22Rv1 (cell line): ENCODE measurements at regions not wholly inside any gene's neighbourhood (a gene's known extent, or its start where the extent isn't known, plus 50 kb on each side); places are given as distances from the start of the nearest gene placed in this dataset.

Experiments used
- H3K27ac ChIP-seq: fragments of 450-650 bp; 2 replicates; pipeline ENCODE4 v1.5.1; 2017
- CTCF ChIP-seq: fragments of 450-650 bp; IDR thresholded peaks from 2 replicates; pipeline ENCODE4 v1.5.1; 2017; ENCODE audit warnings: mild to moderate bottlenecking
- ZFX ChIP-seq: fragments of 450-650 bp; IDR thresholded peaks from 2 replicates; pipeline ENCODE4 v1.6.1; 2017; ENCODE audit warnings: antibody characterized with exemption, borderline replicate concordance

DNA sequence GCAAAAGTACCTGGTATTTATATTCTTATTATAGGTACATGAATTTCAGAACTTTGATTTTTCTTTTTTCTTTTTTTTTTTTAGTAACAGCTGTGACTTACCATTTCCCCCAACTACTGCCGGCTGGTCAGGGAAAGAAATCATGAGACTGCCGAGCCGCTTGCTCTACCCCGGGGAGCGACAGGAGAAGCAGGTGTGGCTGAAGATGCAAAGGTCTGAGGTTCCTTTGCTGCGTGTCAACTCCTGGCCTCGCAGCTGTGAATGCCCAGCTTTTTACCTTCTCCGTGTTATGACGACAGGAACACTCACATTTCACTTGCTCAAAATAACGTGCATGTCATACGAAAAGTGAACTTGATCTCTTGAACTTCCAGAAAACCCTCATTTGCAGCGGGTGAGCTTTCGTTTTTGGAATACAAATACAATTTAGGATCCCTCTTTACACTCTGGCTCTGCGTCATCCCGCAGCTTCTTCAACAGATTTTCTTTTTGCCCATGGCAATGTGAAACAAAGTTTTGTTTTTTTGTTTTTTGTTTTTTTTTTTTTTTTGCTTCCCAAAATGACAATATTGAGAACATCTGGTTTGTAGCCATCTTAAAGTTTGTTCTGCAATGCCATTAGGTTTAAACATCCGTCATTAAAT is 117.9 kb downstream of the EFNB2 start:
- no peak overlapping the region for H3K27ac ChIP-seq
- TF ChIP-seq CTCF, result no peak
- no peak for TF ChIP-seq ZFX

DNA sequence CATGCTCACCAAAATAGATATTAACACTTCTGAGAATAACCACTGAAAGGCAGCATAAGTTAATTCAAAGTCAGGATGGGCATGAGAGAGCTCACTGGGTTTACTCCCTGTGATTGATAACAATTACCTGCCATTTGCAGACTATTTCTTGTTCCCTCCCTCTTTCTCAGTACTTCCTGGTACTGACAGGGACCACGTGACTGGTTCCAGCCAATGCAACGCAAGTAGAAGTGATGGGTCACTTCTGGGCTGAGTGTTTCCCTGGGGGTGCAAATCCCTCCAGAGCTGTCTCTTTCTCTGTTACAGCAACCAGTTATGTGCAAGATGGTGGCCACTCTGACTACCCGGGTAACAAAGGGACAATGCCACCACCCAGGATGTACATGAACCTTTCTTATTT is 118.8 kb downstream of the EFNB2 start:
- H3K27ac ChIP-seq, result no peak overlapping the region
- TF ChIP-seq ZFX (no peak), CTCF (no peak)

DNA sequence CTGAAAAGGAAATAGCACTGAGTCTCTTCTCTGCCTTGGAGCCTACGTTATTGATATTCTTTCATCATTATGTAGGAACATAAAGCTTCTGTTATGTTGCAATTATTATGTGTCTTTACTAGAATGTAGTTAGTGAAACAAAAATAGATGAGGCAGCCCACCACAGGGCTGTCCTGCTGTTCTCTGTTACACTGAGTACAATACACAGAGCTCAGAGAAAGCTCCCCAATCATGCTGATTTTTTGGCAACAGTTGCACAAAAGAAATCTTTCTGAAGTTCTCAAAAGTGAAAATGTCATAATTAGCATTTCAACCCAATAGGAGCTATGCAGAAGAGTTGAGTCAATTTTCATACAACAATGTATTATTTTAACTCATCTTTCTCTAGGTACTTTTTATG is 119.5 kb downstream of the EFNB2 start:
- TF ChIP-seq CTCF (no peak), ZFX (no peak)
- H3K27ac ChIP-seq, result no peak overlapping the region

DNA sequence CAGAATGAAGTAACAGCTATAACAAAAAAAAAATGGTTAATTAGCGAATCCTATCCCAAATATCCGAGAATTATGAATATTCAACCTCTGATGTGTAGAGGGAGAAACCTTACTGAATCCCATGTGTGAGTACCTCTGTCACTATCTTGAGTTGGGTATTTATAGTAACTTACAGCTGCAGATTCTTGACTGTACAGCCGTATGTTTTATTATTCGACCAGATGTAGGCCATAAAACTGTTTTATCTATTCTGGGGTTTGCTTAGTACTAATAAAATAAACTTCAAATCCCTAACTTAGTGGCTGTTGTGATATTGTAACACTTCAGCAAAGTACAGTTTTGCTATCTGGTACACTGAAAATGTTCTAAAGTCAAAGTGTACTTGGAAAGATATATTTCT is 120.0 kb downstream of the EFNB2 start:
- no peak overlapping the region for H3K27ac ChIP-seq
- no peak for TF ChIP-seq ZFX
- no peak for TF ChIP-seq CTCF

GRCh38 chr13:106407338-106407737 is 128.1 kb downstream of the EFNB2 start:
- no peak overlapping the region for H3K27ac ChIP-seq
- TF ChIP-seq CTCF, result no peak
- TF ChIP-seq ZFX, result no peak

GRCh38 chr13:106405731-106406130 is 129.7 kb downstream of the EFNB2 start:
- TF ChIP-seq ZFX, result no peak
- TF ChIP-seq CTCF, result no peak
- no peak overlapping the region for H3K27ac ChIP-seq

- H3K27ac ChIP-seq, result no peak overlapping the region
- TF ChIP-seq CTCF (no peak), ZFX (no peak)
These were observed 132.2 kb downstream of the EFNB2 start for GRCh38 chr13:106403280-106403679.
